Breast epithelium (tissue), 4 donors: ENCODE measurements at regions not wholly inside any gene's neighbourhood (a gene's known extent, or its start where the extent isn't known, plus 50 kb on each side); places are given as distances from the start of the nearest gene placed in this dataset.

Experiments used
- DNase-seq, 2 donors: peaks; one replicate each; pipeline ENCODE4 v3.0.0-alpha.2; 2019; ENCODE audit warnings: low spot score in 2 of 2
- H3K27ac ChIP-seq, 2 donors: fragments of 200-600 bp; sonication (generic) in 1 of 2; one replicate each; pipeline ENCODE4 v1.5.1; 2016 to 2019; ENCODE audit warnings: mild to moderate bottlenecking in 1 of 2
- H3K27me3 ChIP-seq, 2 donors: fragments of 200-600 bp; sonication (generic) in 1 of 2; one replicate each; pipeline versions ENCODE4 v1.5.1 to v1.6.0; 2017 to 2019; ENCODE audit warnings: control low read depth in 1 of 2, mild to moderate bottlenecking in 1 of 2
- H3K36me3 ChIP-seq: fragments of 200-600 bp; one replicate; pipeline ENCODE4 v1.5.1; 2019
- H3K4me1 ChIP-seq, 2 donors: fragments of 200-600 bp; sonication (generic); one replicate each; pipeline ENCODE4 v1.5.1; 2016 to 2019; ENCODE audit warnings: control low read depth in 1 of 2
- H3K4me3 ChIP-seq, 3 donors: fragments of 200-600 bp; sonication (generic); 1 replicate in 2 of 3; 2 replicates in 1 of 3; pipeline ENCODE4 v1.5.1; 2016 to 2019; ENCODE audit warnings: mild to moderate bottlenecking in 3 of 3, moderate library complexity in 2 of 3
- H3K9me3 ChIP-seq, 2 donors: fragments of 200-600 bp; sonication (generic) in 1 of 2; one replicate each; pipeline ENCODE4 v1.5.1; 2016 to 2019; ENCODE audit warnings: control low read depth in 1 of 2
- CTCF ChIP-seq, 3 donors: fragments of 450-650 bp; IDR thresholded peaks; one replicate each; pipeline ENCODE4 v1.5.1; 2016 to 2017; ENCODE audit warnings: antibody characterized with exemption in 3 of 3, mild to moderate bottlenecking in 3 of 3, moderate library complexity in 3 of 3
- POLR2A ChIP-seq: fragments of 450-650 bp; IDR thresholded peaks from one replicate; pipeline ENCODE4 v1.6.1; 2016; ENCODE audit warnings: antibody characterized with exemption, mild to moderate bottlenecking, moderate library complexity
- POLR2AphosphoS5 ChIP-seq, 3 donors: sonication (generic); formaldehyde crosslinking; IDR thresholded peaks; one replicate each; pipeline ENCODE4 v1.6.1; 2017; ENCODE audit warnings: antibody characterized with exemption in 3 of 3
- intact Hi-C: fragments of 100-400 bp; cut with DNase I; formaldehyde crosslinking; loops from one replicate; pipeline ENCODE4 v1.15.1; 2023; ENCODE audit warnings: low total_unique reads

DNA sequence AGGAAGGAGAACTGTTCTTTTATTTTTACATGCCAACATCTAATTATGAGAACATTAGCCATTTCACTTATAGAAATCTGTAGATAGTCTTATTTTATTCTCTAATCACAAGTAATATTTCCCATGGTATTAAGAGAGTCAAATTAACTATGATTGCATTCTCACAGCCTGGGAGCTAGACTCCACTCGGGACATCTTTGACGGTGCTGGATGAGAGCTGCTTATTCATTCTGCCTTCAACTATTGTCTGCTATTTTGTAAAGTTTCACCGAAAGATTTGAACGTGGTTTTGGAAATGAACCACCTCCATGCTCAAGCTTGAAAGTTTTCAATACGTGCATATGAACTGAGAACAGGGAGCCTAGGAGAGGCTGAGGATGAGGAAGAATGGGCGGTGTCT lies 264.3 kb upstream of the KLF6 start:
- no peak overlapping the region for H3K4me3 ChIP-seq
- no peak for TF ChIP-seq POLR2AphosphoS5 (IDR thresholded peaks at IDR 0.05)
- no peak for TF ChIP-seq CTCF (IDR thresholded peaks at IDR 0.05)
- TF ChIP-seq POLR2A: no peak
- intact Hi-C loops: no loop called here
- DNase-seq: no peak
- no peaks in the 10 kb centered on the region for H3K27me3 ChIP-seq
- no peak overlapping the region for H3K27ac ChIP-seq
- H3K4me1 ChIP-seq: no peaks in the 10 kb centered on the region
- H3K9me3 ChIP-seq: no peaks in the 10 kb centered on the region
- H3K36me3 ChIP-seq: no peaks in the 10 kb centered on the region

DNA sequence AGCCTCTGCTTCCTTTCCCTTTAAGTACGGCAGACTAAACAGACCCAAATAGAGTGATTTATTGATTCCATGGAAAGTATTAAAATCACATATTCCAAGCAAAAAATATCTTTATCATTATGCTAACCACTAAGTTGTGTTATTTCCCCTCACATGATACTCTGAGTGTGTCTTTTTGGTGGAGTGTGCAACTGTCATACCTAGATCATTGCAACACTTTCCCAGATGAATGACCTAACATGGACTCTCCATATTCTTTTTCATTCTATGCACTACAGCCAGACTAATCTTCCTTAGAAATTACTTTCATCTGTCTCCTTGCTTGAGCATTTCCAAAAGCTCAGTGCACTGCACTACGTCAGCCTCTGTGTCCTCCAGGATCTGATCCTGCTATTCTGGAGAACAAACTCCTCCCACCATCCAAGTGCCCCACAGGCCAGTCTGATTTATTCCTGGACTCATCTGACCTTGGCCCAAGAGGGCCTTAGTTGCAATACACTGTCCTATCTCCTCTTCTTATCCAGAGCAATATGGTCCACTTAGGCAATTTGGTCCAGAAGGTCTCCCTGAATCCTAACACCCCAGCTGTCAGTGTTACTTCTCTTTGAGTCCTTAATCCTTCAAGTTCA lies 263.3 kb upstream of the KLF6 start:
- intact Hi-C loops: no loop called here
- TF ChIP-seq POLR2AphosphoS5 (IDR thresholded peaks at IDR 0.05) (no peak), CTCF (IDR thresholded peaks at IDR 0.05) (no peak), POLR2A (no peak)
- H3K4me1 ChIP-seq: no peaks in the 10 kb centered on the region
- H3K27ac ChIP-seq: no peak overlapping the region
- H3K9me3 ChIP-seq: no peaks in the 10 kb centered on the region
- H3K36me3 ChIP-seq: no peaks in the 10 kb centered on the region
- no peak for DNase-seq
- no peak overlapping the region for H3K4me3 ChIP-seq
- H3K27me3 ChIP-seq: no peaks in the 10 kb centered on the region

GRCh38 chr10:4046712-4047354 lies 261.8 kb upstream of the KLF6 start:
- DNase-seq: no peak
- no peaks in the 10 kb centered on the region for H3K36me3 ChIP-seq
- no peak overlapping the region for H3K27ac ChIP-seq
- intact Hi-C loops: no loop called here
- H3K4me1 ChIP-seq: no peaks in the 10 kb centered on the region
- peaks cover 1 to 11% of the 10 kb centered on the region in 2 donors for H3K9me3 ChIP-seq
- TF ChIP-seq CTCF (IDR thresholded peaks at IDR 0.05) (no peak), POLR2A (no peak), POLR2AphosphoS5 (IDR thresholded peaks at IDR 0.05) (no peak)
- no peaks in the 10 kb centered on the region for H3K27me3 ChIP-seq
- no peak overlapping the region for H3K4me3 ChIP-seq

DNA sequence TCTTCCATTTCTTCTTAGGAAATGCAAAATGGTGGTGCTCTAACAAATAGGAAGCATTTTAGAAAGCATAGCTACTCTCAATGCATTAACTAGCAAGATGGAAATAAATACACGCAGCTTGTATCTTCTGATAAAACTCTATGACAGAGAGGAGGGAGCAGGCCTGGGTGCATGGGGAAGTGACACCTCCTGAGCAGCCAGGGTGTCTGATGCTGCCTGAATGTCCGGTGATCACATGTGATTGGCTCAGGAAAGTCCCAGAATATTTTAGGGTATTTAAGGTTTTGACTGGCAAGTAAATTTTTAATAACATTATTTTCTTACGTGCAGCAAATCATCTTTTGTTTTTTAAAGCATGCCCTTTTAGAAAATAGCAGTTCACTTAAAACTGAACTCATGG lies 261.0 kb upstream of the KLF6 start:
- Histone ChIP-seq H3K36me3 (no peaks in the 10 kb centered on the region), H3K9me3 (peaks cover 5 to 19% of the 10 kb centered on the region in 2 donors), H3K4me1 (no peaks in the 10 kb centered on the region), H3K27me3 (no peaks in the 10 kb centered on the region), H3K4me3 (no peak overlapping the region), H3K27ac (no peak overlapping the region)
- TF ChIP-seq POLR2A (no peak), CTCF (IDR thresholded peaks at IDR 0.05) (no peak), POLR2AphosphoS5 (IDR thresholded peaks at IDR 0.05) (no peak)
- intact Hi-C loops: no loop called here
- no peak for DNase-seq

GRCh38 chr10:4043897-4044665 lies 259.1 kb upstream of the KLF6 start:
- H3K27me3 ChIP-seq: no peaks in the 10 kb centered on the region
- no peak overlapping the region for H3K27ac ChIP-seq
- intact Hi-C loops: no loop called here
- no peak overlapping the region for H3K4me3 ChIP-seq
- H3K36me3 ChIP-seq: no peaks in the 10 kb centered on the region
- TF ChIP-seq CTCF (IDR thresholded peaks at IDR 0.05): no peak
- no peak for TF ChIP-seq POLR2A
- no peak for TF ChIP-seq POLR2AphosphoS5 (IDR thresholded peaks at IDR 0.05)
- no peak for DNase-seq
- peaks cover 5 to 23% of the 10 kb centered on the region in 2 donors for H3K9me3 ChIP-seq
- no peaks in the 10 kb centered on the region for H3K4me1 ChIP-seq
